ENCODE measurements at regions not wholly inside any gene's neighbourhood (a gene's known extent, or its start where the extent isn't known, plus 50 kb on each side); places are given as distances from the start of the nearest gene placed in this dataset.
"Not testable (repeated sequence)": the region's sequence is repeated elsewhere in the genome, so short reads cannot be mapped to it uniquely, and the experiment has no call there.

DNA sequence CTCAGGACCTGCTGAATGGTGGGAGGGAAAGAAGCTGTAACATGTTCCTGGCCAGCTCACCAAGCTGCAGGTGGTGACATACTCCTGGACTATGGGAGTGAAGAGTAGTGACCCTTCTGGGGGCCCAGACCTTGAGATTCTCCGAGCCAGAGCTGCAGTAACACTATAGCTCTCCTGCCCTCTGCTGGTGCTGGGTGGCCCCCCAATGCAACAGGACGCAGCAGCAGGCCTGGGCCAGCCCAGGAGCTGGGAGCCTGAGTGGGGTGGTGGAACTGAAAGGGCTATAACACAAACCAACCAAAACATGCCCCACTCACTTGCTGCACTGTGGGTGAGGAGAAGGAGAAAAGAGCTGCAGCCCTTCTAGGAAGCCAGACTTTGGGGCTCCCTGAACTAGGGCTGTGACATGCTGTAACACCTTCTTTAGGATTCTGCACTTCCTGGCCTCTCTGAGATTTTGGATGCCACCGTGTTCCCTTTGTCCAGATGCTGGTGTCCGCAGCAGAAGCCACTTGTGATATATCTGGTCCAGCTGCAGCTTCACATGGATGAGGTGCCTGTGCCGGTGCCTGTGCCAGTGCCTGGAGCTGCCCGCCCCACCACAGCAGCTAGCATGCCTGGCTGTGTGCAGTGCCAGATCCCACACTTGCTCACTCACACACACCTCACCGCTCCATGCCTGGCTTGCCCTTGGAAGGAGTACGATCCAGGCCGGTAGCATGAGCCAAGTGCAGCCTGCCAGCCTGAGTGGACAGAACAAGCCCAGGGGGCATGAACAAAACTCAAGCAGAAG is 636.8 kb upstream of the KCNMB2 start:
- DNase-seq (ENCODE audit: low spot score), result no peak

DNA sequence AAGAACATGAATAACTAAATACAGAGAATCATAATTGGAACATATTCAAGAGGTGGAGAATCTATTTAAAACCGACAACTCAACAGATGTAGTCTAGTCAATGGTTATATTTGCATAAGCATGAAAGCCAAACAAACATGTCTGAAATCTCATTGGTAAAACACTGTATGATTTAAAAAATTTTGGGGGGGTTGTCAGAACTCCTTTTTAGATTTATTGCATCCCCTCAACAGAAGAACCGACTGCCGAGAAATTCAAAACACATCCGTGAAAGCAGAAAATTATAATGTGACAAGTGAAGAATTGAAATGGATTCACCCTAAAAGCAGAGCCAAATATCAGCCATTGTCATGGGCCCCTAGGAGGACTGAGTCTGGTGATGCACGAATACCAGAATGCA is 633.4 kb upstream of the KCNMB2 start:
- no peak for DNase-seq (ENCODE audit: low spot score)

DNA sequence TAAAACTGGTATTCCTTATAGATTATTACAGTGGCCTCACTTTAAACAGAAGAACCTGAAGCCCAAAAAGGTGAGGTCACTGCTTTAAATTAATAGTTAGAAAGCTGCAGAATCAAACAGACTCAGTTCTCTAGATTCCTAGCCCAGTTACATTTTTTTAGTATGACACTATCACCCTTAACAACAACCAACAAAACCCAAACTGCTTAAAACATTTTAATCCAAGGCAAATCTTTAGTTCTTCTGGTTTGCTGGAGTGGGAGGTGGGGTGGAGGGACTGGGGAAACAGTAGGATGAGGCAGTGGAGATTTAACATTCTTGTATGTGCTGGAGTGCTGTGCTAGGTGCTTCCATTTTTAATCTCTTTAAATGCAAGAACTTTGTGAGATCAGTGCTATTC is 631.6 kb upstream of the KCNMB2 start:
- peak; percentile 43 for DNase-seq (ENCODE audit: low spot score)

DNA sequence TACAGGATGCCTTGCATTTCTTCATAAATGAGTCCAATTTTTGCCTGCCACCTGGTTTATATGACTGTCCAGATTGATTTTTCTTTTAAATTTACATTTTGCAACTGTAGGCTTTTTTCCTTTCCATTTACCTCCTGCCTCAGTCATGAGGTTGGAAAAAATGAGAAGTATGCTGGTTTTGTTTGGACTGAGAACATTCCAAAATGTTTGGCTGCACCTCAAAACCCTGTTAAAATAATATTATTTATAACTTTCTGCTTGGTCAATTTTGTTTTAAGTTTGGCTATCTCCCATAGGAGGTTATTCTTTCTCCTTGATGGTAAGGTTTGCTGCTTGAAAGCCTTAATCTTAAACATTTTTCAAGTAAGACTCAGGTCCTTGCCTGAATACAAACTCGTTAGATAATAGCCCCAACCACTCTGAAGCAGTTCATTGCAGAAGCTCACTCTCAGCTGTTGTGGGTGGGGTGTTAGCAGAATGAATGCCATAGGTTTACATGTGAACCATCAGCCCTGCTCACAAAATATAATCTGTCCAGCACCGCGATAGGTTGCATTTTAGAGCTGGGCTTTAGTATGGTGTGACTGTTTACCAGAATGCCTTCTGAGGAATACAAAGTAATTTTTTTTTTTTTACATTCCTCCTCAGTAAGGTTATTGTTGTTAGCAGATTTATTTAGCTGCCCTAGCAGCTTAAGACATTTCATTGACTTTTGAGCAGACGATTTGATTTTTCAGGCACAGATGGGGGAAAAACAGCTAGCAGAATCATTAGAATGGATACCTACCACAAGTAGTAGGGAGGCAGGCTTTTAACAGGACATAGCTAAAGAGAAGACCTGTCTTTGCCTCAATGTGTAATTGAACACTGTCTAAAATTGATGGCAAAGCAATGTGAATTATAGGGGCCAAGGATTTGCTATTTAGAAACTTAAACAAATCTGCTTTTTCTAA is 630.8 kb upstream of the KCNMB2 start:
- DNase-seq (ENCODE audit: low spot score), result peak; percentile 64

DNA sequence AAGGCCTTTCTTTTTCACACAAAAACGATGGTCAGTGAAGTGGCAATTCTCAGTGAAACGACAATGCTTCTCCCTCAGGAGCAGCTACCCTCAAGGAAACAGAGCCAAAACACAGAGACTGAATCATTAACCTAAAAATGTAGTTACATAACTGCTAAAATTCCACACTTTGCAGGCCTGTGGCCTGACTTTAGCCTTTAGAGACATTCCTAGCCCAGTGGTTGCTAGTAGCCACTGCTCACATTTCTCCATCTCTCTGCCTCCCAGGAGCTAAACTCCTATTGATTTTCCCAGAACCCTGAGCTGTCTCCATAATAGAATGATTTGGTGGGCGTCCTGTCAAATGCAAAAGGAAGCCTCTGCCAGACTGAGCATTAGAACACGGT is 630.1 kb upstream of the KCNMB2 start:
- peak; percentile 87 for DNase-seq (ENCODE audit: low spot score)

DNA sequence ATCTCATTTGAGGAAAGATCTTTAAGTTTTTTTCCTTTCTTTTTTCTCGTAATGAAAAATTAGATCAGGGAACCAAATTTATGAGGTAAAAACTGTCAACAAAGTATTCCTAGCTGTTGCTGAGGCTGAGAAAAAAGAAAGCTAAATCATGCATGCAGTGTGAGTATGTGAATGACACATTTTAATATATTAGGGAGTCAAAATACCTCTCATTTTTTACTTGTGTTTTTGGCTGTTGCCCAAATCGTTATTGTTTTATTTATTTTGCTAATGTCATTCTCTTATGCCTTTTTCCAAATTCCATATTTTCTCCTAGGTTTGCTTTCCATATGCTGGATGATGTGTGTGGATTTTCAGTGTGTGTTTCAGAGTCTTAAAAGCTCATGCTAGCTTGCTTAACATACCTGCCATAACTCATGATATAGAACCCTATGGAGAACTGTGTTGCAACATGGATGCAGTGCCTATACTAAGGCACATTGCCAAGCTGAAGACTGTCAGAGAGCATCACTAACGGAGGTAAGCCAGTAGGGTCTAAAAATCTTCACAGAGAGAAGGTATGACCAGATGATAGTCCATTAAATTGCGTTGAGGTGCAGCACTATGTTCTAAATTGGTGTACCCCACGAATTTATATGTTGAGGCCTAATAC is 629.5 kb upstream of the KCNMB2 start:
- DNase-seq (ENCODE audit: low spot score), result peak; percentile 32

DNA sequence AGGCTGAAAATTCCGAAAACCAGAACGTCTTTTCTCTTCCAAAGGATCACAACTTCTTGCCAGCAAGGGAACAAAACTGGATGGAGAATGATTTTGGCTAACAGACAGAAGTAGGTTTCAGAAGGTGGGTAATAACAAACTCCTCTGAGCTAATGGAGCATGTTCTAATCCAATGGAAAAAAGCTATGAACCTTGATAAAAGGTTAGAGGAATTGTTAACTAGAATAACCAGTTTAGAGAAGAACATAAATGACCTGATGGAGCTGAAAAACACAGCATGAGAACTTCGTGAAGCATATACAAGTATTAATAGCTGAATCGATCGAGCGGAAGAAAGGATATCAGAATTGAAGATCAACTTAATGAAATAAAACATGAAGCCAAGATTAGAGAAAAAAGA is 626.7 kb upstream of the KCNMB2 start:
- DNase-seq (ENCODE audit: low spot score), result not testable (repeated sequence)

DNA sequence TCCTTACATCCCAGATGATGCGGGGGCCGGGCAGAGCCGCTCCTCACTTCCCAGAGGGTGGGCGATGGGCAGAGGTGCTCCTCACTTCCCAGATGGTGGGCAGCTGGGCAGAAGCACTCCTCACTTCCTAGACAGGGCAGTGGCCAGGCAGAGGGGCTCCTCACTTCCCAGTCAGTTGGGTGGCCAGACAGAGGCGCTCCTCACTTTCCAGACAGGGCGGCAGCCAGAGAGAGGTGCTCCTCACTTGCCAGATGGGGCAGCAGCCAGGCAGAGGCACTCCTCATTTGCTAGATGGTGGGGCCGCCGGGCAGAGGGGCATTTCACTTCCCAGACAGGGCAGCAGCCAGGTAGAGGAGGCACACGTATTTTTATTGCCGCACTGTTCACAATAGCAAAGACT is 622.0 kb upstream of the KCNMB2 start:
- no peak for DNase-seq (ENCODE audit: low spot score)

DNA sequence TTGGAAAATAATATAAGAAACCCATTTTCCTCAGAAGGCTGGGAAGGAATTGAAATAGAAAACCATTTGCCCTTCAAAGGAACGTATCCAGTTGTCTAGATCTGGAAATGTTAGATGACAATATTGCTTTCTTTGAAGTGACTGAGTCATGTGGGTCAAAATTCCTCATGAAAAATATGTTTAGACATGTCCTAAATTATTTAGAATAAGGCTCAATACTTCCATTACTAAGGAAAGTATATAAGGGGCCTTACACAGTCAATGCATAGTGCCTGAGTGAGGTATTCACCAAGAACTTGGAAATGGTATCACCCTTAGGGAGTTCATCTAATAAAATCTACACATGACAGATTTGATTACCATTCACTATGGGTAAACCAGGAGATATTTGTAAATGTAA is 619.8 kb upstream of the KCNMB2 start:
- DNase-seq (ENCODE audit: low spot score), result no peak

DNA sequence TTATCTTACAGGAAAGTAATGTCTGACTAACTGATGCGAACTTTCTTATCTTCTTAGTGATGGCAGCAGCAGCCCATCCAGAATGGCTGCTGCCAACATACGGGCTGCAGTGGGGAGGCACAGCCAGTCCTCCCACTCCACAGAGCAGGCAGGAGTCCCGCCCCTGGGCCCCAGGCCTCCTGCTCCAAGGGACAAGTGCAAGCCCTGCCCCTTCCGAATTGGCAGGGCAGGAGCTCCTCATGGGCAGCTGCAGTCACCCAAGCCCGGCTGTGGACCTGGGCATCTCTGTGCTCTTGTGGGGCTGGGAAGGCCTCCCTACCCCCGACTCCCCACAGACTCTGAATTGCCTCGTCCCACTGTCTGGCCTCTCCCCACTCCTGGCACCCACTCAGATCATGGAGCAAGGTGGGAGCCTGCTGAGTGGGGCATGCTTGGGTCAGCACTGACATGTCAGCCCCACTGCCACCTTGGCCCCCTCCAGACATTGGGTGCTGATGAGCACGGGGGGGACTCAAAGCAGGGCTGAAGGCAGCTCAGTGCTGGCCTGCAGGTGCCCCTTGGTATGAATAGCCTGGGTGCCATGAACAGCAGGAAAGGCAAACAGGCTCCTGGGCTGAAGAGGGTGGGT is 618.9 kb upstream of the KCNMB2 start:
- no peak for DNase-seq (ENCODE audit: low spot score)

DNA sequence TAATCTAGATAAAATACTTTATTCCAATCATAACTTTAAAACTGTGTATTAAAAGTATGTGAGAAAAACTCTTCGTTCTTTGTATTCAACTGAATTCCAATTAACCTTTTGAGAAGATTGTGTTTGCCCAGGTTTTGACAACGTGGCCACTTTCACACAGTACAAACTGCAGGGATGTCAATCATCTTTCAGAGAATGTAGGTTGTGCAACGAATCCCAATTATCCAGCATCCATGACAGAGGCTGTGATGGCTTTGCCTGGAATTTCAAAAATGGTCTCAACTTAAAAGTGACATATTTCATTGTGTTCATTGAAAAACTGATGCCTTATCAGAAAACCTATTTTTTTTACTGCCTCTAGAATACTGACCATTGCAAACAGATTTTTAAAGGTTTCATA is 615.1 kb upstream of the KCNMB2 start:
- DNase-seq (ENCODE audit: low spot score), result no peak

DNA sequence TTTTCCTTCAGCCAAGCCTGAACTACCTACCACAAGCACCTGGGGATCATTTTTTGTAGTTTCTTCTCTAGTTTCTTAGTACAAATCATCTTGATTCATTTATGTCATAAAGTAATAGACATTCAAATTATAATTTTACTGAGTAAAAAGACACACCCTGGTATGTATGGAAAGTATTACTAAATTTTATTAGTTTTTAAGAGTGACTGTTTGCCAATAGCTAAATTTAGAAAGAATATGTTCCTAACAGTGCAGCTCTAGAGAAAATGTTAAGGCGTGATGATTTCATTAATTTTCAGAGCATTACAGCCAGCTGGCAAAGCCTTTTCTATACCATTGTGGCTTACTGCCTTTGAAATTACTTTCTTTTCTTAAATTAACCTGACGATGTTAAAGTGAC is 612.0 kb upstream of the KCNMB2 start:
- no peak for DNase-seq (ENCODE audit: low spot score)

DNA sequence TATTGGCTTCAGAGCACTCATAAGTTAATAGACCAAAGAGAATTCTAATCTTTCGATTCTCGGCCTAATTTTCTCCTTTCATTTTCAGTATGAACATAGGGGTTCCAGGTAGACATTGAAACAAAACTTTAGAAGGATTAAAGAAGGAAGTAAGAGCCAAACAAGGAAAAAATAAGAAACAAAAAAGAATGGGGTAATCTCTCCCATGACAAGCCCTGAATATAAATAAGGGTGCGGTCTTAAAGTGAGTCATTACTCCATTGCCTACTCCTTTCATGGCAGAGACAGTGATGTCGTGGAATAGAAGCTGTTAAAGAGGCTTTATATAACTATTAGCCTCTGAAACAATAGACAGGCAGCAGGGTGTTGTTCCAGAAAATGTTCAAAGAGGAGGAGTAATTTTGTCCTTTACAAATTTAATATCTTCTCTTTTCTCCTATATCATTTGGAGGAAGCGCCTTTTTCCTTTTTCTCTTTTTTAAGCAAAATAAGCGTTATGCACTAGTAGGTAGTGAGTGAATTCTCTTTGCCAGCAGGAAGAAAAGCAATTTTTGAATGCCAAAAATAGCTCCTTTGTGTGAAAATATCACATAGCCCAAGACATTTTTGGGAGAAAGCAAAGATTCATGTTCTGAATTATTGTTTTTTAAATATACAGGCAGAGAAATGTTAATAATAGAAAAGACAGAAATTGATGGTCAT is 607.9 kb upstream of the KCNMB2 start:
- DNase-seq (ENCODE audit: low spot score), result peak; percentile 62

DNA sequence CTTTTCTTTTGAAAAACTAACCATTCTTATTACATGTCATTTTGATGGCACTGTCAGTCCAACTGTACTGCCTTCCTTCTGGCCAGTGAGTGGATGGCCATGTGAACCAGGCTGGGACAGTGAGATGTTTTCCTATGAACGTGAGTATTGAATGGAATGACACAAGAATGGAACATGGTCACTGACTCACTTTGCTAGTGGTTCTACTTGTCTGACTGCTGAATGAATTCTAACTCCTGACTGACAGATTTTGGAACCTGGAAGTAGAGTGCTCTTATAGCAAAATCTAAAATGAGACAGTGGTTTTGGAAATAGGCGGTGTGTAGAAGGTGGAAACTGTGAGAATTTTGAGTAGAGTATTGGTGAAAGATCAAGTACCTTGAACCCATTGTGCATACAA is 606.9 kb upstream of the KCNMB2 start:
- DNase-seq (ENCODE audit: low spot score), result peak; percentile 58

DNA sequence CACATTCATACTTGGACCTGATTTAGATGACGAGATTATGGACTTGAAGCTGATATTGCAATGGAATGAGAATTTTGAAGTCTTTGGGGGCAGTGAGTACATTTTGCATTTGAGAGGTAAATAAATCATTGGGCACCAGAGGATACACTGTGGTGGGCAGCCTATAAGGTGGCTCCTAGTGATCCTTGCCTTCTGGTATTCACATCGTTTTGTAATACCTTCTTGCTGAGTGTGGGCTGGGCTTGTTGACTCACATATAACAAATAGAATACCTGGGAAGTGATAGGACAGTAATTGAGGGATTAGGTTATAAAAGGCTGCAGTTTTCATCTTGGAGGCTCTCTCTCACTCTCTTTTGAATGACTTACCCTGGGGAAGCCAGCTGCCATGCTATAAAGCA is 605.5 kb upstream of the KCNMB2 start:
- DNase-seq (ENCODE audit: low spot score), result no peak

DNA sequence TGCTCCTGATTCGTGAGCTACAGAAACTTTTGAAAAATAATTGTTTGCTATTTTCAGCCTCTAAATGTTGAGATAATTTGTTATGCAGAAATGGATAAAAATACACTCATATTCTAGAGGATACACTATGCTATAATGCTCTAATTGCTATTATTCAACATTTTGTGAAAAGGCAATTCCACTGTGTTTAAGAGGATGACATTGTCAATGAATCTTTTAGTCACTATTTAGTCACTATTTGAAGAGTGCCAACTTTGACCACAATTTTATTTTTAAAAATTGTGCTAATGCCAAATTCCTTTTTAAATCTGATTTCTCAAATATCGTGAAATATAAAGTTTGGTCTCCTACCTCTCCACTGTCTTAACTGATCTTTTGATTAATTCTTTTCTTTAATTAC is 604.9 kb upstream of the KCNMB2 start:
- DNase-seq (ENCODE audit: low spot score), result no peak

DNA sequence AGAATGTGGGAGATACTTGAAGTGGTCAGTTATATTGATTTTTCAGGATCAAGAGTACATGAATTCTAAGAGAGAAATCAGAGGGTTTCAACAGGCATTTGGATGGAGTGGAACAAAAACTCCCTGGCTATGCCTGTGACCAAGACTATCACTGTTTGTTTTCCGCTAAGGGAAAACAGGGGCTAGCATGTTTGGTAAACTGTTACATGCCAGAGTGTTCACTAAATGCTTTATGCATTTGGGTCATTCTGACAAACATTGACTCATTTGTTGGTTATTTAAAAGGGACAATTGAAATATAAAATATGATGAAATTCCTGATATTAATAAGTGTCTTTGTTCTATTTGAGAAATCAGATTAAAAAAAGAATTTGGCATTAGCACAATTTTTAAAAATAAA is 603.9 kb upstream of the KCNMB2 start:
- no peak for DNase-seq (ENCODE audit: low spot score)

DNA sequence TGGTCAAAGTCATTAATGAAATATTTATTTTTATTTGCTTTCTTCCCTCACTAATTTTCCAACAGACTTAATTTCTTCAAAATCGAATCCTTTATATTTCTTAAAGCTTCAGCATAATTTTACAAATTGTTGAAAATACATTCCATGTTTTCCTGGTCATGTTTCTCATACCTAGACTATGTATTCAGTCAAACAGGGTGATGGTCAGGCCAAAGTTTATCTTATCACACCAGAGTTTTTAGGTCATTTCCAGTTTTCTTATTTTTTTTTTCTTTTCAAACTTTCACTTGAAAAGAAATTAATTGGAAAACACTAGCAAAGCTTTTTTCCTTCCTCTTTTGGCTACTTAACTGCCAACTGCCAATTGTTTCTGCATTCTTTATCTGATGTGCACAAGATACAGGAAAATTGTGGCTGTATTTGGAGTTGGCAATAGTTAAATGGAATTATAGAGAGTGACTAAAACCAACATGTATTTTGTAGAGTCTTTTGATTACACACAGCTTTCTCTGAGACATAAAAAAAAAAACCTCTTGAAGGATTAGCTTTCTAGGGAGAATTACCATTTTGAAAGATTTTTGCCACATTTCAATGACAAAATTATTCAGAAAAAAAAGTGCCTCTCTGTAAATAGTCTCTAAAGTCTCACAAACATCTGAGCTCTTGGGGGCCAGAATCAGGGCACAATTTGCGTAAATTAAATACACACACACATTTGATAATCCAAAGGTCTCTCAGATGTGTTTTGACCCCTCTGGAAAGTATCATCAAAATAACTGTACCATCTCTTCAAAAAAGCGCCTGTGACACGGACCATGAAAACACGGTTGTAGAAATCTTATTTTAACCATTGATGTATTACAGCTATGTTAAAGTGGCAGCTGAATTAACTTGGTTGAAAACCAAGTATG is 603.2 kb upstream of the KCNMB2 start:
- DNase-seq (ENCODE audit: low spot score), result no peak

DNA sequence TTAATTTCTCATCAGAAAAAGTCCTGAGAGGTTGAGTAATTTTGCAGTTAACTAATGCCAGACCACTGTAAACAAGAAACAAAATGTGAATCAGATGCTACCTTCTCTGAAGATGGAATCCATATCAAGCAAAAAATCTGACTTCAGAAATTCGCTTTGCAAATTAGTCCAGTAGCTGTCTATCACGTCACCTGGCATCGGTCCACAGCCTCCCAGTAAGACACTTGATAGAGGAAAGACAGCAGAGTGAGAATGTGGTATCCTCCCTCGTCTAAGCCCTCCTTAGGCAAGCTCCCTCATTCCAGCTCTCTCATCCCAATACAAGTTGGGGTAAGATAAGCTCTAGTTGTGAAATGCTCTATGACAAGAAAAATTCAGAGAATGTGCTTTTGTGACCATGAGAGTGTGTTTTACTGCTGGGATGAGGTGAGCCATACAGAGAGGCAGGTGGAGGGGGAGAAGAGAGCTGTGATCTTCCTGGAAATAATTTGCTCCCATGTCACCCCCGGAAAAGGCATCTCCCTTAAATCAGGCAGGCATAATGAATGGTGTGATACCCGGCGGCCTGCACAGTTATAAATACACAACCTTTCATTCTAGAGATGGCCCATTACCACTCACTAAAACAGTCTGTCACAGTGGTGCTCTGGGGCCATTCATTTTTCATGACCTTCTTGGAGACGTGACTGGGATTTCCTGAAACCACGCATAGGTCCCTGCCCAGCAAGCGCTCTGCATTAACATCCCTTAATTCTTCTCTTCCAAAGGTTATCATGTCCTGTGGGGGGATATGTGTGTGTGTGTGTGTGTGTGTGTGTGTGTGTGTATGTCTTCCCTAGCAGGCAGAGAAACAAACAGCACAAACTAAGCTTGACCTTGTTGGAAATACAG is 602.0 kb upstream of the KCNMB2 start:
- peak; percentile 86 for DNase-seq (ENCODE audit: low spot score)

DNA sequence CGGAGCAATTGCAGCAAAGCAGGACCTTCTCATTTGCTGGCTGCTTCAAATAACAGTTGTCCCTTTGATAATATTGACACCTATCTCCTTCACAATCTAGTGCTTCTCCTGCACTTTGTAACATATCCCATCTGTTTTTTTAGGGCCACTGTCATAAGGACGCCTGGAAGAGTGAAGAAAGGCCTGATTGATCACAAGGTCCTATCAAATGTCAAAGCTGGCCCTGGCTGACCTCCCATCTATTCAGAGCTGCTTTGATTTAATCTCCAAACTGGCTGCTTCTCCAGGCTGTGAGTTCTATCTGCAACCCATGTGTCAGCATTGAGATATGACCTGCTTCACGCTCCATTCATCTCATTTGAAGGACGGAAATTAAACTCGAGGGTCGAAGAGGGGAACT is 601.2 kb upstream of the KCNMB2 start:
- peak; percentile 22 for DNase-seq (ENCODE audit: low spot score)
